OCI-LY7 (cell line): ENCODE measurements at regions not wholly inside any gene's neighbourhood (a gene's known extent, or its start where the extent isn't known, plus 50 kb on each side); places are given as distances from the start of the nearest gene placed in this dataset.

Experiments used
- BruUV-seq: library from RNA; stranded (reverse); fragments of 400-500 nt; replicated peaks from 2 replicates; lab custom pipeline; 2021; lab: Mats Ljungman, UMichigan
- CTCF ChIA-PET: fragments of 300-600 bp; sonication (Branson Sonifier 250); formaldehyde crosslinking; loops from one replicate; lab custom pipeline; 2022; ENCODE audit warnings: antibody characterized with exemption; ENCODE audit not compliant: unreplicated experiment; lab: Charles Lee
- POLR2A ChIA-PET: fragments of 300-600 bp; sonication (Branson Sonifier 250); formaldehyde crosslinking; loops from one replicate; lab custom pipeline; 2022; ENCODE audit warnings: antibody characterized with exemption; lab: Charles Lee
- DNase-seq: peaks from one replicate; pipeline ENCODE4 v3.0.0-alpha.2; 2015; ENCODE audit warnings: low spot score
- H2AFZ ChIP-seq: fragments of 200-600 bp; sonication (generic), shearing (Covaris generic); 2 replicates; pipeline ENCODE4 v1.6.1; 2014; ENCODE audit warnings: mild to moderate bottlenecking, antibody characterized with exemption, low read length, moderate library complexity
- H3K27ac ChIP-seq: fragments of 200-600 bp; sonication (generic); 2 replicates; pipeline ENCODE4 v1.5.1; 2014; ENCODE audit warnings: mixed run types, low read depth, mild to moderate bottlenecking, moderate library complexity, low read length, inconsistent platforms; ENCODE audit not compliant: poor library complexity, severe bottlenecking
- H3K36me3 ChIP-seq: fragments of 200-600 bp; sonication (generic); 2 replicates; pipeline ENCODE4 v1.6.1; 2014; ENCODE audit warnings: mild to moderate bottlenecking, antibody characterized with exemption, low read length, moderate library complexity, mixed read lengths; ENCODE audit not compliant: insufficient read depth
- H3K4me1 ChIP-seq: fragments of 200-600 bp; sonication (generic); 2 replicates; pipeline ENCODE4 v1.5.1; 2014; ENCODE audit warnings: mild to moderate bottlenecking, low read length; ENCODE audit not compliant: insufficient read depth, poor library complexity, severe bottlenecking
- H3K4me2 ChIP-seq: fragments of 200-600 bp; sonication (generic); 2 replicates; pipeline ENCODE4 v1.6.1; 2014; ENCODE audit warnings: mild to moderate bottlenecking, low read length
- H3K4me3 ChIP-seq: fragments of 200-600 bp; sonication (generic); 2 replicates; pipeline ENCODE4 v1.5.1; 2014; ENCODE audit warnings: mild to moderate bottlenecking, low read depth, low read length; ENCODE audit not compliant: poor library complexity, severe bottlenecking
- H3K79me2 ChIP-seq: fragments of 200-600 bp; sonication (generic); 2 replicates; pipeline ENCODE4 v1.6.1; 2016; ENCODE audit warnings: low read depth, mild to moderate bottlenecking, low read length, moderate library complexity, mixed read lengths; ENCODE audit not compliant: insufficient read depth
- H3K9me2 ChIP-seq: fragments of 200-600 bp; sonication (generic); 2 replicates; pipeline ENCODE4 v1.6.1; 2016; ENCODE audit warnings: mild to moderate bottlenecking, low read length, mixed read lengths; ENCODE audit not compliant: insufficient read depth
- H3K9me3 ChIP-seq: fragments of 200-600 bp; sonication (generic); 2 replicates; pipeline ENCODE4 v1.6.1; 2014; ENCODE audit warnings: mild to moderate bottlenecking, mixed run types, low read length, mixed read lengths
- H4K20me1 ChIP-seq: fragments of 200-600 bp; sonication (generic); 2 replicates; pipeline ENCODE4 v1.6.1; 2014; ENCODE audit warnings: mild to moderate bottlenecking, antibody characterized with exemption, low read length, moderate library complexity, mixed read lengths; ENCODE audit not compliant: insufficient read depth
- CTCF ChIP-seq: fragments of 200-600 bp; sonication (generic); conservative IDR thresholded peaks from 2 replicates; pipeline ENCODE4 v1.5.1; 2014; ENCODE audit warnings: mild to moderate bottlenecking, antibody characterized with exemption, low read length, moderate library complexity, mixed read lengths
- EZH2phosphoT487 ChIP-seq: fragments of 200-600 bp; sonication (generic); IDR thresholded peaks from 2 replicates; pipeline ENCODE4 v1.6.1; 2018; ENCODE audit warnings: low read depth, borderline replicate concordance, mild to moderate bottlenecking, mixed run types, antibody characterized with exemption, low read length, moderate library complexity, mixed read lengths
- intact Hi-C: fragments of 100-400 bp; cut with micrococcal nuclease; formaldehyde crosslinking; loops from one replicate; pipeline ENCODE4 v1.10.0; 2022; ENCODE audit not compliant: unreplicated experiment

GRCh38 chr5:110812639-110813038 lies 73.8 kb downstream of the SLC25A46 start:
- BruUV-seq, result no TSS peak
- Histone ChIP-seq H3K4me1 (no peaks in the 10 kb centered on the region), H3K4me3 (no peak overlapping the region), H3K9me3 (no peaks in the 10 kb centered on the region), H3K36me3 (no peaks in the 10 kb centered on the region), H3K9me2 (no peaks in the 10 kb centered on the region), H3K79me2 (no peaks in the 10 kb centered on the region), H2AFZ (no peak overlapping the region), H4K20me1 (no peaks in the 10 kb centered on the region), H3K4me2 (no peak overlapping the region), H3K27ac (no peak overlapping the region)
- DNase-seq, result no peak
- ChIA-PET CTCF (no interaction called here), POLR2A (interaction anchor here (1.0 kb wide), 1 partner anchor 15 kb away, joined by 4 read pairs; no protein-coding TSS in a partner anchor)
- intact Hi-C loops, result no loop called here
- no peak for TF ChIP-seq CTCF
- TF ChIP-seq EZH2phosphoT487, result no peak

- POLR2A ChIA-PET, result interaction anchor here (0.7 kb wide), 1 partner anchor 691 kb away, joined by 3 read pairs; no protein-coding TSS in a partner anchor
- H2AFZ ChIP-seq, result no peak overlapping the region
- CTCF ChIA-PET, result interaction anchor here (0.6 kb wide), 1 partner anchor 1734 kb away, joined by 3 read pairs; no protein-coding TSS in a partner anchor
- no peak for DNase-seq
- no peak overlapping the region for H3K27ac ChIP-seq
- no peak overlapping the region for H3K4me3 ChIP-seq
- H3K4me2 ChIP-seq, result no peak overlapping the region
- no peaks in the 10 kb centered on the region for H4K20me1 ChIP-seq
- no peaks in the 10 kb centered on the region for H3K9me2 ChIP-seq
- intact Hi-C loops, result no loop called here
- no peaks in the 10 kb centered on the region for H3K79me2 ChIP-seq
- no peak for TF ChIP-seq CTCF
- no peak for TF ChIP-seq EZH2phosphoT487
- H3K36me3 ChIP-seq, result no peaks in the 10 kb centered on the region
- no peaks in the 10 kb centered on the region for H3K9me3 ChIP-seq
- BruUV-seq, result no TSS peak
- H3K4me1 ChIP-seq, result no peaks in the 10 kb centered on the region
Measured at GRCh38 chr5:110815916-110816605, 77.3 kb downstream of the SLC25A46 start.

GRCh38 chr5:110817459-110817858 lies 78.7 kb downstream of the SLC25A46 start:
- ChIA-PET POLR2A (no interaction called here), CTCF (no interaction called here)
- H3K9me3 ChIP-seq, result no peaks in the 10 kb centered on the region
- no peaks in the 10 kb centered on the region for H3K9me2 ChIP-seq
- no peak overlapping the region for H3K27ac ChIP-seq
- no peaks in the 10 kb centered on the region for H3K36me3 ChIP-seq
- no peak overlapping the region for H3K4me2 ChIP-seq
- intact Hi-C loops, result no loop called here
- TF ChIP-seq EZH2phosphoT487, result no peak
- no peak for TF ChIP-seq CTCF
- DNase-seq, result no peak
- BruUV-seq, result no TSS peak
- no peaks in the 10 kb centered on the region for H4K20me1 ChIP-seq
- H3K4me3 ChIP-seq, result no peak overlapping the region
- no peak overlapping the region for H2AFZ ChIP-seq
- H3K4me1 ChIP-seq, result no peaks in the 10 kb centered on the region
- H3K79me2 ChIP-seq, result no peaks in the 10 kb centered on the region
